Neuronal stem cell (in vitro differentiated cells): ENCODE measurements at regions not wholly inside any gene's neighbourhood (a gene's known extent, or its start where the extent isn't known, plus 50 kb on each side); places are given as distances from the start of the nearest gene placed in this dataset.

ENCODE experiments used
- DNase-seq: peaks from one replicate; pipeline ENCODE4 v3.0.0-alpha.2; 2013; ENCODE audit warnings: low spot score
- H2AFZ ChIP-seq: one replicate; pipeline ENCODE4 v1.6.1; 2013; ENCODE audit warnings: mild to moderate bottlenecking, low read length, inconsistent platforms
- H2AK5ac ChIP-seq: 2 replicates; pipeline ENCODE4 v1.6.1; 2013; ENCODE audit warnings: low read depth, mild to moderate bottlenecking, inconsistent platforms, low read length, moderate library complexity, mixed read lengths
- H2BK120ac ChIP-seq: 2 replicates; pipeline ENCODE4 v1.6.1; 2013; ENCODE audit warnings: low read depth, mild to moderate bottlenecking, inconsistent platforms, low read length, moderate library complexity, mixed read lengths
- H2BK12ac ChIP-seq: one replicate; pipeline ENCODE4 v1.6.1; 2013; ENCODE audit warnings: low read length, inconsistent platforms
- H2BK15ac ChIP-seq: 2 replicates; pipeline ENCODE4 v1.6.1; 2013; ENCODE audit warnings: mild to moderate bottlenecking, low read length, inconsistent platforms, mixed read lengths
- H2BK5ac ChIP-seq: one replicate; pipeline ENCODE4 v1.6.1; 2013; ENCODE audit warnings: inconsistent platforms, mild to moderate bottlenecking, low read length, moderate library complexity
- H3K14ac ChIP-seq: one replicate; pipeline ENCODE4 v1.6.1; 2013; ENCODE audit warnings: low read length, inconsistent platforms
- H3K18ac ChIP-seq: 2 replicates; pipeline ENCODE4 v1.6.1; 2013; ENCODE audit warnings: low read length, inconsistent platforms
- H3K23ac ChIP-seq: 2 replicates; pipeline ENCODE4 v1.6.1; 2013; ENCODE audit warnings: low read depth, mild to moderate bottlenecking, mixed read lengths, low read length, inconsistent platforms; ENCODE audit not compliant: poor library complexity
- H3K27ac ChIP-seq: replicated peaks from 3 replicates; pipeline ENCODE4 v1.5.1; 2013; ENCODE audit warnings: low read length, inconsistent platforms
- H3K27me3 ChIP-seq, 3 experiments: 2 replicates each; pipeline ENCODE4 v1.6.1; 2013; ENCODE audit warnings: low read length in 3 of 3, mild to moderate bottlenecking in 2 of 3, inconsistent platforms in 1 of 3, low read depth in 1 of 3, mixed read lengths in 1 of 3, moderate library complexity in 1 of 3; ENCODE audit not compliant: control insufficient read depth in 3 of 3, insufficient read depth in 3 of 3
- H3K36me3 ChIP-seq, 2 donors: replicated peaks in 1 of 2; 2 replicates each; pipeline ENCODE4 v1.6.1; 2013; ENCODE audit warnings: low read length in 2 of 2; ENCODE audit not compliant: control insufficient read depth in 2 of 2, insufficient read depth in 2 of 2
- H3K4ac ChIP-seq: 2 replicates; pipeline ENCODE4 v1.6.1; 2013; ENCODE audit warnings: inconsistent platforms, mild to moderate bottlenecking, low read length, moderate library complexity
- H3K4me1 ChIP-seq, 2 donors: 1 replicate in 1 of 2; 2 replicates in 1 of 2; pipeline ENCODE4 v1.6.1; 2013; ENCODE audit warnings: low read length in 2 of 2, low read depth in 1 of 2; ENCODE audit not compliant: control insufficient read depth in 2 of 2, insufficient read depth in 1 of 2
- H3K4me2 ChIP-seq: one replicate; pipeline ENCODE4 v1.6.1; 2013; ENCODE audit warnings: mild to moderate bottlenecking, low read length, inconsistent platforms; ENCODE audit not compliant: insufficient read depth, poor library complexity, severe bottlenecking
- H3K4me3 ChIP-seq, 2 donors: 2 replicates each; pipeline ENCODE4 v1.5.1; 2013; ENCODE audit warnings: low read length in 2 of 2, mild to moderate bottlenecking in 2 of 2, inconsistent platforms in 1 of 2, moderate library complexity in 1 of 2
- H3K79me1 ChIP-seq: one replicate; pipeline ENCODE4 v1.6.1; 2013; ENCODE audit warnings: low read depth, mild to moderate bottlenecking, inconsistent platforms, low read length, moderate library complexity
- H3K9ac ChIP-seq: one replicate; pipeline ENCODE4 v1.6.1; 2013; ENCODE audit warnings: mild to moderate bottlenecking, low read depth, low read length, inconsistent platforms; ENCODE audit not compliant: poor library complexity
- H3K9me3 ChIP-seq, 2 donors: replicated peaks in 1 of 2; 2 replicates each; pipeline versions ENCODE3 to v1.6.1; 2013; ENCODE audit warnings: low read length in 2 of 2, mild to moderate bottlenecking in 2 of 2, inconsistent platforms in 1 of 2, low read depth in 1 of 2, mixed read lengths in 1 of 2, moderate library complexity in 1 of 2; ENCODE audit not compliant: control insufficient read depth in 2 of 2, insufficient read depth in 1 of 2
- H4K8ac ChIP-seq: one replicate; pipeline ENCODE4 v1.6.1; 2013; ENCODE audit warnings: low read depth, mild to moderate bottlenecking, inconsistent platforms, low read length, moderate library complexity
- H4K91ac ChIP-seq: one replicate; pipeline ENCODE4 v1.6.1; 2013; ENCODE audit warnings: low read length, low read depth, mild to moderate bottlenecking, inconsistent platforms; ENCODE audit not compliant: poor library complexity
- WGBS, 2 donors: extraction: QIAGEN DNeasy Blood & Tissue Kit; methylation state at CpG; one replicate each; pipeline ENCODE4 v1.1.7; 2013; ENCODE audit warnings: missing lambda C conversion rate in 2 of 2, mixed read lengths in 1 of 2; ENCODE audit not compliant: insufficient read length in 2 of 2, insufficient replicate concordance in 1 of 2; ENCODE audit errors: extremely low coverage in 2 of 2; 5-methylcytosine and 5-hydroxymethylcytosine counted together

DNA sequence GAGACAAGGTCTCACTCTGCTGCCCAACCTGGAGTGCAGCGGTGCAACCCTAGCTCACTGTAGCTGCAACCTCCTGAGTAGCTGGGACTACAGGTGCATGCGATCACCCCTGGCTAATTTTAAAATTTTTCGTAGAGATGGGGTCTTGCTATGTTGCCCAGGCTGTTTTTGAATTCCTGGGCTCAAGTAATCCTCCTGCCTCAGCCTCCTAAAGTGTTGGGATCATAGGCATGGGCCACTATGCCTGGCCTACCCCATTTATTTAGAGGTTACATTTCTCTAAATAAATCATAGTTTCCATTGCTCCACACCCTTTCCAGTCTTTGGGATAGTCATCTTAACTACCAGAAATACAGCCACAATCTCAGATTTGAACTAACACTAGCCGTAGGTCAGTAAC lies 134.7 kb upstream of the CITED2 start:
- no CpG with 5 or more reads among the region's 4 CpGs for WGBS, 2 donors
- no peak overlapping the region for H2AK5ac ChIP-seq

DNA sequence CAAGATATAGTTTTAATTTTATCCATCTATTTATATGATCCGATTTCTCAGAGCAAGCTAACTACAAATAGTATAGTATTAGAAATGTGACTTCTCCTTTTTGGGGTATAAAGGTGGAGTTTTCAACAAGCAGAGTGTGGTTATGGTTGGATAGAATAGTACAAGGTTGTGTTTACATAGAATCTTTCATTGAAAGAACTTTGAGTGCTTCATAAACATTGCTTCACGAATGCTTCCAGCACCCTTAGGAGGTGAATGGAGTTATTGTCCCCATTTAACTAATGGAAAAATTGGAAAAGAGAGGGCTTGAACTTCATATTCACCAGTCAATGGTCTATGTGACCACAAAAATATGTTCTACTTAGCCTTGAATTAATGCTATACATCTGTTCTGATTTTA lies 134.1 kb upstream of the CITED2 start:
- Histone ChIP-seq H2AK5ac (no peak overlapping the region), H2BK12ac (no peak overlapping the region), H4K8ac (no peak overlapping the region), H2BK5ac (no peak overlapping the region), H3K9me3 (no peaks in the 10 kb centered on the region), H3K18ac (no peak overlapping the region), H3K4me3 (no peak overlapping the region), H3K27me3 (no peaks in the 10 kb centered on the region), H2BK120ac (no peak overlapping the region), H3K4ac (no peak overlapping the region), H3K9ac (no peak overlapping the region), H2BK15ac (no peak overlapping the region), H3K27ac (no peak overlapping the region), H3K36me3 (no peaks in the 10 kb centered on the region), H4K91ac (no peak overlapping the region), H3K23ac (no peak overlapping the region), H2AFZ (no peak overlapping the region), H3K14ac (no peak overlapping the region), H3K79me1 (no peaks in the 10 kb centered on the region), H3K4me2 (no peak overlapping the region), H3K4me1 (no peaks in the 10 kb centered on the region)
- DNase-seq = no peak
- WGBS, 2 donors = no CpG with 5 or more reads among the region's 2 CpGs

More for the DNA sequence above, 134.7 kb upstream of the CITED2 start:
- no peaks in the 10 kb centered on the region for H3K4me1 ChIP-seq
- H3K4ac ChIP-seq = no peak overlapping the region
- H2BK120ac ChIP-seq = no peak overlapping the region
- no peaks in the 10 kb centered on the region for H3K79me1 ChIP-seq
- H4K91ac ChIP-seq = no peak overlapping the region
- no peak overlapping the region for H3K9ac ChIP-seq
- no peak overlapping the region for H3K27ac ChIP-seq
- H4K8ac ChIP-seq = no peak overlapping the region
- H2BK15ac ChIP-seq = no peak overlapping the region
- no peak overlapping the region for H2AFZ ChIP-seq
- H2BK5ac ChIP-seq = no peak overlapping the region
- H2BK12ac ChIP-seq = no peak overlapping the region
- no peak overlapping the region for H3K23ac ChIP-seq
- no peak overlapping the region for H3K18ac ChIP-seq
- H3K14ac ChIP-seq = no peak overlapping the region
- H3K9me3 ChIP-seq = no peaks in the 10 kb centered on the region
- H3K27me3 ChIP-seq = no peaks in the 10 kb centered on the region
- DNase-seq = no peak
- H3K4me2 ChIP-seq = no peak overlapping the region
- H3K4me3 ChIP-seq = no peak overlapping the region
- no peaks in the 10 kb centered on the region for H3K36me3 ChIP-seq

DNA sequence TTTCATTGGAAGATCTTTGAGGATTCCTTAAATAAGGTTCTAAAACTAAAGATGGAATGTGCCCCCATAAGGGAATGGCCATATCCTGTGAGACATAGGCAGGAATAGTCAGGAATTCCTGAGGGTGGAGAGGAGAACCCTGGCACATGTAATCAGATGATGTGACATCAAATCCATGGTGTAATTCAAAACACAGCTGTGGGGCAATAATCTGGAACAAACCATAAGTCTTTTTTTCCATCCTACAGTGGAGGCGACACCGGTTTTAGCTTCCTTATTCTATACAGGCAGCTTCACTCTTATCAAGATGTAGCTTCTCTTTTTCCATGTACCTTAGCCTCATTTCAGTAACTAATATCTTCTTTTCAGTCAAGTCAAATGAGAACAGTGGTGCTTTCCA lies 133.6 kb upstream of the CITED2 start:
- H3K9ac ChIP-seq = no peak overlapping the region
- no peaks in the 10 kb centered on the region for H3K79me1 ChIP-seq
- no peaks in the 10 kb centered on the region for H3K27me3 ChIP-seq
- no peak overlapping the region for H2AK5ac ChIP-seq
- no peak overlapping the region for H3K27ac ChIP-seq
- no CpG with 5 or more reads among the region's 2 CpGs for WGBS, 2 donors
- H4K91ac ChIP-seq = no peak overlapping the region
- no peak overlapping the region for H2BK15ac ChIP-seq
- no peak overlapping the region for H3K4me3 ChIP-seq
- no peaks in the 10 kb centered on the region for H3K4me1 ChIP-seq
- no peaks in the 10 kb centered on the region for H3K36me3 ChIP-seq
- H3K9me3 ChIP-seq = no peaks in the 10 kb centered on the region
- no peak overlapping the region for H3K14ac ChIP-seq
- H2BK12ac ChIP-seq = no peak overlapping the region
- DNase-seq = no peak
- no peak overlapping the region for H2BK5ac ChIP-seq
- H3K4me2 ChIP-seq = no peak overlapping the region
- no peak overlapping the region for H3K23ac ChIP-seq
- no peak overlapping the region for H2BK120ac ChIP-seq
- no peak overlapping the region for H3K4ac ChIP-seq
- no peak overlapping the region for H3K18ac ChIP-seq
- no peak overlapping the region for H2AFZ ChIP-seq
- no peak overlapping the region for H4K8ac ChIP-seq

DNA sequence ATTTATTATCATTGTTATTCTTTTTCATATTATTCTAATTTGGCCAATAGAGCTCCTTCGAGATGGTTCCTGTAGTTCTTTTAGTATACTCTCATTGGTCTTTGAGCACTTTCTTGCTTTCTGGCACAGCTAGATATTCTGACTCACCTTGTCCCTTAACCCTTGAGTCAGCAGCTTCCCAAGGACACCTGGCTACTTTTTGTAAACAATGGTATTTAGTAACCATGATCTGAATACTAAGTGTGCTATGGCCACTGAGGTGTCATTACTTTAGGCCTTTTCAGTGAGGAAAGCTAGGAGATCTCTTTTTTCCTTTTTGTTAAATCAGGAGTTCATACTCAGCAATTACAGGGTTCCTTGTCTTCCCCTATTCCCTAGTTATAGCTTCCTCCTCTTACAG lies 126.5 kb upstream of the CITED2 start:
- Histone ChIP-seq H3K27me3 (no peaks in the 10 kb centered on the region), H2BK12ac (no peak overlapping the region), H3K4ac (no peak overlapping the region), H3K4me2 (no peak overlapping the region), H2AK5ac (no peak overlapping the region), H3K23ac (no peak overlapping the region), H4K8ac (no peak overlapping the region), H2AFZ (no peak overlapping the region), H3K36me3 (no peaks in the 10 kb centered on the region), H3K4me1 (peaks cover 0 to 6% of the 10 kb centered on the region in 2 donors), H3K9me3 (peaks cover 0 to 4% of the 10 kb centered on the region in 2 donors), H3K9ac (no peak overlapping the region), H4K91ac (no peak overlapping the region), H2BK15ac (no peak overlapping the region), H3K14ac (no peak overlapping the region), H2BK120ac (no peak overlapping the region), H3K27ac (no peak overlapping the region), H2BK5ac (no peak overlapping the region), H3K4me3 (no peak overlapping the region), H3K79me1 (no peaks in the 10 kb centered on the region), H3K18ac (no peak overlapping the region)
- DNase-seq = no peak
- no CpG with 5 or more reads among the region's 1 CpG for WGBS, 2 donors
